HepG2 (cell line): ENCODE measurements at regions not wholly inside any gene's neighbourhood (a gene's known extent, or its start where the extent isn't known, plus 50 kb on each side); places are given as distances from the start of the nearest gene placed in this dataset.

Experiments used
- ATAC-seq: fragments of 200-7000 bp; cut with Tn5 transposase; 3 replicates; pipeline ENCODE4 v1.9.1; 2020; ENCODE audit warnings: mild to moderate bottlenecking, moderate library complexity
- BruUV-seq: library from RNA; stranded (reverse); fragments of 400-500 nt; replicated peaks from 2 replicates; lab custom pipeline; 2021; lab: Mats Ljungman, UMichigan
- CTCF ChIA-PET: fragments of 300-600 bp; formaldehyde crosslinking; extraction: SDS; loops from one replicate; lab custom pipeline; 2021; ENCODE audit warnings: low total read pairs, inconsistent platforms, low intra/inter-chr PET ratio; lab: Yijun Ruan, JAX
- POLR2A ChIA-PET: fragments of 350-600 bp; sonication (Branson Sonifier 250); formaldehyde crosslinking; loops from one replicate; lab custom pipeline; 2020; ENCODE audit warnings: antibody characterized with exemption, inconsistent platforms; lab: Yijun Ruan, JAX
- DNase-seq: peaks from one replicate; pipeline ENCODE4 v3.0.0-alpha.2; 2015; ENCODE audit warnings: low spot score
- FAIRE-seq: peaks from 3 replicates; lab custom pipeline; 2011; peaks lifted over from hg19 to GRCh38; lab: Jason Lieb, UNC
- H2AFZ ChIP-seq: one replicate; pipeline ENCODE4 v1.6.1; 2011; ENCODE audit warnings: low read length, inconsistent platforms
- H3K27ac ChIP-seq: fragments of 300-600 bp; 3 replicates; pipeline ENCODE4 v1.8.0; 2011; ENCODE audit warnings: mixed run types, mild to moderate bottlenecking, mixed read lengths, low read length, inconsistent platforms; ENCODE audit not compliant: insufficient read depth; ENCODE audit errors: extremely low read length
- H3K27me3 ChIP-seq, 2 experiments: fragments of 200-600 bp in 1 of 2; 2 replicates in 1 of 2; 3 replicates in 1 of 2; pipeline versions ENCODE4 v1.6.0 to v1.8.0; 2011; ENCODE audit warnings: low read length in 2 of 2, mild to moderate bottlenecking in 2 of 2, moderate library complexity in 2 of 2, inconsistent platforms in 1 of 2; ENCODE audit not compliant: insufficient read depth in 2 of 2, control insufficient read depth in 1 of 2
- H3K36me3 ChIP-seq, 2 experiments: fragments of 200-600 bp in 1 of 2; replicated peaks in 1 of 2; 2 replicates in 1 of 2; 3 replicates in 1 of 2; pipeline versions ENCODE4 v1.5.1 to v1.8.0; 2011; ENCODE audit warnings: low read length in 2 of 2, inconsistent platforms in 1 of 2; ENCODE audit not compliant: insufficient read depth in 2 of 2, control insufficient read depth in 1 of 2
- H3K4me1 ChIP-seq: 2 replicates; pipeline ENCODE4 v1.5.1; 2012; ENCODE audit warnings: low read length, inconsistent platforms; ENCODE audit not compliant: insufficient read depth
- H3K4me2 ChIP-seq: 2 replicates; pipeline ENCODE4 v1.6.0; 2011; ENCODE audit warnings: low read depth, low read length, inconsistent platforms
- H3K4me3 ChIP-seq, 3 experiments: fragments of 200-600 bp in 1 of 3; sonication (generic), shearing (Covaris generic) in 1 of 3; replicated peaks in 1 of 3; 2 replicates each; pipeline ENCODE4 v1.5.1; 2011 to 2016; ENCODE audit warnings: low read length in 3 of 3, inconsistent platforms in 2 of 3, low read depth in 2 of 3, mild to moderate bottlenecking in 2 of 3, control low read depth in 1 of 3, mixed read lengths in 1 of 3; ENCODE audit not compliant: insufficient read depth in 1 of 3
- H3K79me2 ChIP-seq: one replicate; pipeline ENCODE4 v1.6.1; 2011; ENCODE audit warnings: low read length, inconsistent platforms; ENCODE audit not compliant: insufficient read depth
- H3K9ac ChIP-seq: 2 replicates; pipeline ENCODE4 v1.6.0; 2011; ENCODE audit warnings: mild to moderate bottlenecking, low read depth, low read length, inconsistent platforms; ENCODE audit not compliant: insufficient read depth
- H3K9me3 ChIP-seq: 2 replicates; pipeline ENCODE4 v1.5.1; 2012; ENCODE audit warnings: mild to moderate bottlenecking, low read length
- H4K20me1 ChIP-seq: 2 replicates; pipeline ENCODE4 v1.6.0; 2011; ENCODE audit warnings: inconsistent platforms, mild to moderate bottlenecking, low read length, moderate library complexity; ENCODE audit not compliant: insufficient read depth
- SNRNP70 ChIP-seq: fragments of 200-400 bp; formaldehyde crosslinking; IDR thresholded peaks from 2 replicates; pipeline ENCODE4 v1.6.1; 2017; ENCODE audit warnings: mild to moderate bottlenecking, low read depth, low read length, moderate library complexity
- ZFAT ChIP-seq: sonication (generic); formaldehyde crosslinking; conservative IDR thresholded peaks from 2 replicates; pipeline ENCODE4 v1.8.1; 2023; ENCODE audit warnings: missing genetic modification reagents, inconsistent platforms
- ZNF142 ChIP-seq: sonication (generic); formaldehyde crosslinking; IDR thresholded peaks from 2 replicates; pipeline ENCODE4 v1.4.0; 2020; ENCODE audit warnings: missing genetic modification reagents
- ZNF234 ChIP-seq: sonication (generic); formaldehyde crosslinking; conservative IDR thresholded peaks from 2 replicates; pipeline ENCODE4 v1.5.1; 2020; ENCODE audit warnings: mild to moderate bottlenecking, missing genetic modification reagents
- in situ Hi-C: cut with HindIII; loops from 2 replicates; pipeline ENCODE4 v1.10.0; 2017; ENCODE audit warnings: low pct_unique_long_range_greater_than_20kb; ENCODE audit not compliant: extremely low pct_ligation_motif_present
- intact Hi-C: fragments of 100-400 bp; cut with micrococcal nuclease; formaldehyde crosslinking; loops from one replicate; pipeline ENCODE4 v1.10.0; 2022; ENCODE audit not compliant: unreplicated experiment

GRCh38 chr6:141335477-141336273 is 797.0 kb upstream of the GJE1 start (continued):
- no peak for TF ChIP-seq ZNF142
- TF ChIP-seq, all 625 proteins: peak for 0

- ChIA-PET CTCF (no interaction called here), POLR2A (no interaction called here)
- no peak for FAIRE-seq
- Histone ChIP-seq H3K36me3 (no peaks in the 10 kb centered on the region), H3K4me3 (no peak overlapping the region), H3K9ac (no peak overlapping the region), H3K27me3 (no peaks in the 10 kb centered on the region), H3K4me2 (no peak overlapping the region), H3K4me1 (no peaks in the 10 kb centered on the region), H4K20me1 (no peaks in the 10 kb centered on the region), H3K9me3 (no peaks in the 10 kb centered on the region), H3K79me2 (no peaks in the 10 kb centered on the region), H3K27ac (no peak overlapping the region), H2AFZ (no peak overlapping the region)
- no peak for ATAC-seq
- intact Hi-C loops = no loop called here
- TF ChIP-seq ZFAT (CRISPR knock-in tag) (no peak), SNRNP70 (no peak), ZNF234 (CRISPR knock-in tag) (no peak)
- BruUV-seq = no TSS peak
- DNase-seq = no peak
- in situ Hi-C loops = no loop called here
Measured at GRCh38 chr6:141326925-141327324, 805.8 kb upstream of the GJE1 start.
